Uterus (tissue), 3 donors: ENCODE measurements at regions not wholly inside any gene's neighbourhood (a gene's known extent, or its start where the extent isn't known, plus 50 kb on each side); places are given as distances from the start of the nearest gene placed in this dataset.

Source experiments
- DNase-seq, 2 donors: peaks; one replicate each; pipeline ENCODE4 v3.0.0-alpha.2; 2019 to 2020
- H3K27ac ChIP-seq, 2 donors: fragments of 200-600 bp; sonication (generic); 1 replicate in 1 of 2; 2 replicates in 1 of 2; pipeline ENCODE4 v1.5.1; 2016 to 2018
- H3K27me3 ChIP-seq, 2 donors: fragments of 200-600 bp; sonication (generic); one replicate each; pipeline ENCODE4 v1.5.1; 2018 to 2019; ENCODE audit warnings: control low read depth in 1 of 2
- H3K36me3 ChIP-seq, 2 donors: fragments of 200-600 bp; sonication (generic); one replicate each; pipeline ENCODE4 v1.5.1; 2019; ENCODE audit warnings: control low read depth in 1 of 2
- H3K4me1 ChIP-seq, 2 donors: fragments of 200-600 bp; sonication (generic); one replicate each; pipeline ENCODE4 v1.5.1; 2018 to 2019; ENCODE audit warnings: control low read depth in 1 of 2
- H3K4me3 ChIP-seq, 2 donors: fragments of 200-600 bp; sonication (generic); 1 replicate in 1 of 2; 2 replicates in 1 of 2; pipeline ENCODE4 v1.5.1; 2018 to 2019; ENCODE audit warnings: mild to moderate bottlenecking in 1 of 2
- H3K9me3 ChIP-seq, 2 donors: fragments of 200-600 bp; sonication (generic); one replicate each; pipeline ENCODE4 v1.5.1; 2019; ENCODE audit warnings: control low read depth in 1 of 2
- CTCF ChIP-seq, 4 experiments: fragments of 200-600 bp in 2 of 4; fragments of 450-650 bp in 2 of 4; sonication (generic) in 2 of 4; IDR thresholded peaks; one replicate each; pipeline ENCODE4 v1.5.1; 2016 to 2019; ENCODE audit warnings: antibody characterized with exemption in 4 of 4, mild to moderate bottlenecking in 2 of 4, moderate library complexity in 1 of 4
- POLR2A ChIP-seq, 2 donors: fragments of 450-650 bp; IDR thresholded peaks; one replicate each; pipeline ENCODE4 v1.6.1; 2016; ENCODE audit warnings: antibody characterized with exemption in 2 of 2, mild to moderate bottlenecking in 1 of 2, moderate library complexity in 1 of 2
- intact Hi-C: fragments of 100-400 bp; cut with DNase I; formaldehyde crosslinking; loops from one replicate; pipeline ENCODE4 v1.15.1; 2023; ENCODE audit warnings: low total_unique reads
- donor health status: DM: yes; HTN: yes; CAD: no.

DNA sequence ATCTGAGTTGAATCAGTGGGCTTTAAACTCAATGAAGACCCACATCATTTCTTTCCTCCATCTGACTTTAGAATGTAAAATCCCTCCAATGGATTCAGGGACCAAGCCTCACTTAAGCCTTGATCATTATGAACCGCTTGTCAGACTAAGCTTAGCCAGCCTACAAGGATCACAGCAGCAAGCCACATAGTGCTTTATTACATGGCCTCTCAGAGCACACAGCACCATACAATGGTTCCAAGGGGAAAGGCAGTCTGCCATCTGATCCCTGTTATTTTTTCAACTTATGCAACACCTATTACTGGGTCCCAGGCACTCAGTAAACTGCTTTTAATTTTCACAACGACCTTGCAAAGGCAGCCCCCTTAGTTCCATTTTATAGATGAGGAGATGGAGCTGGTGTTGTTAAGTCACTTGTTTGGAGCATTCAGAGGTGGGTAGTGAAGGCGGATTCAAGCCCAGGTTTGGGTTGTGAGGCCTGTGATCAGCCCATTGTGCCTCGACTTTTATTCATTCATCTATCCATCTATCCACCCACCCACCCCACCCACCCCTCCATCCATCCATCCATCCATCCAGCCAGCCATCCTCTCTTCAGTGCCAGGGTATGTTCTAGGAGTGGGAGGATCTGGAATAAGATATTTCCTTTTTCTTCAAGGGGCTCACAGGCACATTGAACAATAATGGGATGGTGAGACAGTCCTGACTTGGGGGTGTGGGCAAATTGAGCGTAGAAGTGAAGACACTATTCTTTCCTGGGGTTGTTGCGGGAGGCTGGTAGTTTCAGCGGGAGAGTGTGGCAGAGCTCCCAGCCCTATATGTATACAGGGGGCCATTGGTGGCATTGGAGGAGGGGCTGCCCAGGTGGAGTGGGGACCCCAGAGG lies 141.2 kb downstream of the MYCN start:
- no peaks in the 10 kb centered on the region for H3K27me3 ChIP-seq
- H3K4me3 ChIP-seq = no peak overlapping the region
- no peaks in the 10 kb centered on the region for H3K36me3 ChIP-seq
- no peak overlapping the region for H3K27ac ChIP-seq
- no peaks in the 10 kb centered on the region for H3K4me1 ChIP-seq
- no peaks in the 10 kb centered on the region for H3K9me3 ChIP-seq
- no peak for TF ChIP-seq POLR2A (IDR thresholded peaks at IDR 0.05)
- TF ChIP-seq CTCF (IDR thresholded peaks at IDR 0.05) = no peak
- DNase-seq = no peak
- intact Hi-C loops = no loop called here

DNA sequence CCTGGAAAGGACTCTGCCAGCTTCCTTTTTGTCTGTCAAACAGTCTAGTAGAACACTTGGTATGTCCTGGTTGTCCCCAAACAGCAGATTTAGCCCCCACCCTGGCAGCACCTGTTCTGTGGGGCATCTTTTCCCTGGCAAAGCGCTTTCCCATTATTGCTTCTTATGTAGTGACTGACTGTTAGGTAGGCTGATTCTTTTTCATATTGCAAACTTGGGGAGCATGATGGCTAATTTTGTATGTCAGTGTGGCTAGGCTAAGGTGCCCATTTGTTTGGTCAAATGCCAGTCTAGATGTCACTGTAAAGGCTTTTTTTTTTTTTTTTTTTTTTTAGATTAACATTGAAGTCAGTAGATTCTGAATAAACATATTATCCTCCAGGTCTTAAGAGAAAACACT lies 140.2 kb downstream of the MYCN start:
- no peaks in the 10 kb centered on the region for H3K4me1 ChIP-seq
- DNase-seq = no peak
- H3K27me3 ChIP-seq = no peaks in the 10 kb centered on the region
- no peak overlapping the region for H3K27ac ChIP-seq
- H3K36me3 ChIP-seq = no peaks in the 10 kb centered on the region
- no peak for TF ChIP-seq POLR2A (IDR thresholded peaks at IDR 0.05)
- no peaks in the 10 kb centered on the region for H3K9me3 ChIP-seq
- intact Hi-C loops = no loop called here
- no peak overlapping the region for H3K4me3 ChIP-seq

GRCh38 chr2:16080071-16080470 lies 139.7 kb downstream of the MYCN start:
- Histone ChIP-seq H3K4me1 (no peaks in the 10 kb centered on the region), H3K36me3 (no peaks in the 10 kb centered on the region), H3K4me3 (no peak overlapping the region), H3K27me3 (no peaks in the 10 kb centered on the region), H3K9me3 (no peaks in the 10 kb centered on the region), H3K27ac (no peak overlapping the region)
- TF ChIP-seq CTCF (IDR thresholded peaks at IDR 0.05) = no peak
- TF ChIP-seq POLR2A (IDR thresholded peaks at IDR 0.05) = no peak
- no peak for DNase-seq
- intact Hi-C loops = no loop called here

- H3K27me3 ChIP-seq = no peaks in the 10 kb centered on the region
- DNase-seq = no peak
- H3K4me3 ChIP-seq = no peak overlapping the region
- H3K9me3 ChIP-seq = no peaks in the 10 kb centered on the region
- TF ChIP-seq POLR2A (IDR thresholded peaks at IDR 0.05) (no peak), CTCF (IDR thresholded peaks at IDR 0.05) (no peak)
- no peak overlapping the region for H3K27ac ChIP-seq
- intact Hi-C loops = no loop called here
- no peaks in the 10 kb centered on the region for H3K36me3 ChIP-seq
- no peaks in the 10 kb centered on the region for H3K4me1 ChIP-seq
These were observed 139.3 kb downstream of the MYCN start for GRCh38 chr2:16079637-16080036.

DNA sequence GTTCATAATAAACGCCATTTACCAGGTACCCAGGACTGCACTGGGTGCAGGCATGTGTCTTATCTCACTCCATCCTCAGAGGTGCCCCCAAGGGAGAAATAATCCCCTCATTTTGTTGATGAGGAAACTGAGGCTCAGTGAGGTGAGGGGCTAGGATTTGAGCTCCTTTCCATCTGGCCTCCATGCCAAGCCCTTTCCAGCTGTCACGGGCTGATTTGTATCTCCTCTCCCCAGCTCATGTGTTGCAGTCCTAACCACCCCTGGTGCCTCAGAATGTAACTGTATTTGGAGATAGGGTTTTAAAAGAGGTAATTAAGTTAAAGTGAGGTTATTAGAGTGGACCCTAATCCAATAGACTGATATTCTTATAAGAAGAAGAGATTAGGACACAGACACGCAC lies 137.3 kb downstream of the MYCN start:
- intact Hi-C loops = no loop called here
- Histone ChIP-seq H3K4me3 (no peak overlapping the region), H3K27me3 (no peaks in the 10 kb centered on the region), H3K27ac (no peak overlapping the region), H3K9me3 (no peaks in the 10 kb centered on the region), H3K4me1 (no peaks in the 10 kb centered on the region), H3K36me3 (no peaks in the 10 kb centered on the region)
- no peak for DNase-seq
- TF ChIP-seq CTCF (IDR thresholded peaks at IDR 0.05) (no peak), POLR2A (IDR thresholded peaks at IDR 0.05) (no peak)
